ENCODE measurements at regions not wholly inside any gene's neighbourhood (a gene's known extent, or its start where the extent isn't known, plus 50 kb on each side); places are given as distances from the start of the nearest gene placed in this dataset.

DNA sequence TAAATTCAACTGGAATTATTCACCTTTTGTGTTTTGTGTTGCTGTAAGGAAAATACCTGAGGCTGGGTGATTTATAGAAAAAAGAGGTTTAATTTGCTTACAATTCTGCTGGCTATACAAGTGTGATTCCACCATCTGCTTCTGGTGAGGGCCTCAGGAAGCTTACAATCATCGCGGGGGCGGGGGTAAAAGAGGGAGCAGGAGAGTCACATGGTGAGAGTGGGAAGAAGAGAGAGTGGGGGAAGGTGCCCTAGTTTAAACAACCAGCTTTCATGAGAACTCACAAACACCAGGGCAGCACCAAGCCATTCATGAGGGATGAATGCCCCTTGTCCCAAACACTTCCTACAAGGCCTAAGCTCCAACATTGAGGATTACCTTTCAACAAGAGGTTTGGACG is 760.7 kb upstream of the PCDH9 start:
- Histone ChIP-seq H3K4me3 (no peak overlapping the region), H3K27me3 (replicated peaks in 1 of 7) (no peaks in the 10 kb centered on the region), H3K9me3 (peaks cover 0 to 11% (median 0%) of the 10 kb centered on the region in 8 donors), H3K27ac (no peak overlapping the region), H3K36me3 (no peaks in the 10 kb centered on the region), H3K4me1 (no peaks in the 10 kb centered on the region)
- intact Hi-C loops (cut with DNase I; ENCODE audit: low total_unique reads): no loop called here
- 88 to 94% (median 92%) methylated on average over 4 of the region's 4 CpGs for WGBS, 5 donors
- no peak for DNase-seq
- TF ChIP-seq POLR2AphosphoS5 (IDR thresholded peaks at IDR 0.05) (no peak), POLR2A (IDR thresholded peaks at IDR 0.05) (no peak)
- TF ChIP-seq, protein P1, sequence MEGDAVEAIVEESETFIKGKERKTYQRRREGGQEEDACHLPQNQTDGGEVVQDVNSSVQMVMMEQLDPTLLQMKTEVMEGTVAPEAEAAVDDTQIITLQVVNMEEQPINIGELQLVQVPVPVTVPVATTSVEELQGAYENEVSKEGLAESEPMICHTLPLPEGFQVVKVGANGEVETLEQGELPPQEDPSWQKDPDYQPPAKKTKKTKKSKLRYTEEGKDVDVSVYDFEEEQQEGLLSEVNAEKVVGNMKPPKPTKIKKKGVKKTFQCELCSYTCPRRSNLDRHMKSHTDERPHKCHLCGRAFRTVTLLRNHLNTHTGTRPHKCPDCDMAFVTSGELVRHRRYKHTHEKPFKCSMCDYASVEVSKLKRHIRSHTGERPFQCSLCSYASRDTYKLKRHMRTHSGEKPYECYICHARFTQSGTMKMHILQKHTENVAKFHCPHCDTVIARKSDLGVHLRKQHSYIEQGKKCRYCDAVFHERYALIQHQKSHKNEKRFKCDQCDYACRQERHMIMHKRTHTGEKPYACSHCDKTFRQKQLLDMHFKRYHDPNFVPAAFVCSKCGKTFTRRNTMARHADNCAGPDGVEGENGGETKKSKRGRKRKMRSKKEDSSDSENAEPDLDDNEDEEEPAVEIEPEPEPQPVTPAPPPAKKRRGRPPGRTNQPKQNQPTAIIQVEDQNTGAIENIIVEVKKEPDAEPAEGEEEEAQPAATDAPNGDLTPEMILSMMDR (IDR thresholded peaks at IDR 0.05 in 8 of 11, conservative IDR thresholded peaks at IDR 0.05 in 3 of 11): no peak

DNA sequence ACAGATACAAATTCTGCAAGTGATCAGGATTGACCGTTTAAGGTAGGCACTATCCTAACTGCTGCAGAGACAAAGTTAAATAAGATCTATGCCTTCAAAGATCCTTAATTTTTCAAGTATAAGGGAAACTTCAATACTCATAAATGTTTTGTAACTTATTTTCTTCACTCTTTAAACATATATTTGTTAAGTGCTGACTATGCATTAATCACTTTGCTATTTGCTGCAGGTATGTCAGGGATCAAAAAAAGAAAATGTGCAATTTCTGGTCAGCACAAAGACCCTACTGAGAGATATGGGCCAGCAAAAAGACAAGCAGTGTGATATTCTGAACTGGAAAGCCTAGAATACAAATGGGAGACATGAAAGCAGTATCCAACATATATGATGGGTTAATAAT is 756.1 kb upstream of the PCDH9 start:
- DNase-seq: no peak
- 82 to 94% (median 91%) methylated on average over 1 of the region's 1 CpG for WGBS, 5 donors
- Histone ChIP-seq H3K4me3 (no peak overlapping the region), H3K27ac (no peak overlapping the region), H3K27me3 (replicated peaks in 1 of 7) (no peaks in the 10 kb centered on the region), H3K9me3 (peaks cover 0 to 7% (median 0%) of the 10 kb centered on the region in 8 donors), H3K36me3 (no peaks in the 10 kb centered on the region), H3K4me1 (no peaks in the 10 kb centered on the region)
- intact Hi-C loops (cut with DNase I; ENCODE audit: low total_unique reads): no loop called here
- TF ChIP-seq POLR2AphosphoS5 (IDR thresholded peaks at IDR 0.05) (no peak), POLR2A (IDR thresholded peaks at IDR 0.05) (no peak)

DNA sequence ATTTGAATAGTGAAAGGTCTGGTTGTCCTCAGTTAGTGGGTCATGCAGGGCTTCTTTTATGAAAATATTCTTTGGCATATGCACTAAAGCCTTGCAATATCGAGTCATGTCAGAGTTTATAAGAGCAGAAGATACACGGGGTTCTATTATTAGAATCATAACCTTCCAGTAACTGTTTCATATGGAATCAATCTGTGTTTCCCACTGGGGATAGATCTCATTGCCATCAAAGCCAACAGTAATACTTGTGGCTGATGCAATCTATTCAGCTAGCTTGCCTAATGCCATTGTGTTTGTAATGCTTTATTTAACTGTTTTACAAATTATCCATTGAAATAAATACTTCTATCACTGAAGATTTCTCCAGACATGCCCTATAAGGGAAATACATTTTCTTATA is 746.9 kb upstream of the PCDH9 start:
- Histone ChIP-seq H3K36me3 (no peaks in the 10 kb centered on the region), H3K4me1 (no peaks in the 10 kb centered on the region), H3K27me3 (replicated peaks in 1 of 7) (no peaks in the 10 kb centered on the region), H3K9me3 (no peaks in the 10 kb centered on the region), H3K4me3 (no peak overlapping the region), H3K27ac (no peak overlapping the region)
- no peak for DNase-seq
- WGBS, 5 donors: 66 to 83% (median 73%) methylated on average over 2 of the region's 2 CpGs
- intact Hi-C loops (cut with DNase I; ENCODE audit: low total_unique reads): no loop called here
- TF ChIP-seq POLR2AphosphoS5 (IDR thresholded peaks at IDR 0.05) (no peak), POLR2A (IDR thresholded peaks at IDR 0.05) (no peak)
- TF ChIP-seq, protein P1 (IDR thresholded peaks at IDR 0.05 in 8 of 11, conservative IDR thresholded peaks at IDR 0.05 in 3 of 11): no peak

DNA sequence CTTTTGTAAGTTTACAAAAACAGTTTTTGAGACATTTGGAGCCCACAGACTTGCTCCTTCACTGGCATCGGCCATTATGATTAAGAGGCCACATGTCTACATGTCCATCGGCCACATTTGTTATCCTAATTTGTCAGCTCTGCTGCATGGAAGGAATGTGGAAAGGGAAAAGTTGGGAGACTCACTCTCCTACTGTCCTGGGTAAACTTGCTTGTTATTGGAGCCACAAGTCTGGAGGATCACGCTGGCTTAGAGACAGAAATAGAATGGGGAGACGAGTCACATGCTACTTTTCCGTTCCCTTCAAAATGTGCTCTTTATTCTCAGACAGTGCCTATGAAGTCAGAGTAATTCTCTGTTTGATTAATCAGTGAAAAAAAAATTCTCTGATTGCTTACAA is 741.2 kb upstream of the PCDH9 start:
- no peaks in the 10 kb centered on the region for H3K4me1 ChIP-seq
- 80 to 91% (median 86%) methylated on average over 5 of the region's 5 CpGs for WGBS, 5 donors
- intact Hi-C loops (cut with DNase I; ENCODE audit: low total_unique reads): no loop called here
- no peak overlapping the region for H3K27ac ChIP-seq
- no peak for TF ChIP-seq POLR2AphosphoS5 (IDR thresholded peaks at IDR 0.05)
- TF ChIP-seq POLR2A (IDR thresholded peaks at IDR 0.05): no peak
- TF ChIP-seq, protein P1 (IDR thresholded peaks at IDR 0.05 in 8 of 11, conservative IDR thresholded peaks at IDR 0.05 in 3 of 11): no peak
- peaks cover 0 to 6% (median 0%) of the 10 kb centered on the region in 8 donors for H3K9me3 ChIP-seq
- no peaks in the 10 kb centered on the region for H3K27me3 ChIP-seq (replicated peaks in 1 of 7)
- no peak overlapping the region for H3K4me3 ChIP-seq
- DNase-seq: no peak
- no peaks in the 10 kb centered on the region for H3K36me3 ChIP-seq

DNA sequence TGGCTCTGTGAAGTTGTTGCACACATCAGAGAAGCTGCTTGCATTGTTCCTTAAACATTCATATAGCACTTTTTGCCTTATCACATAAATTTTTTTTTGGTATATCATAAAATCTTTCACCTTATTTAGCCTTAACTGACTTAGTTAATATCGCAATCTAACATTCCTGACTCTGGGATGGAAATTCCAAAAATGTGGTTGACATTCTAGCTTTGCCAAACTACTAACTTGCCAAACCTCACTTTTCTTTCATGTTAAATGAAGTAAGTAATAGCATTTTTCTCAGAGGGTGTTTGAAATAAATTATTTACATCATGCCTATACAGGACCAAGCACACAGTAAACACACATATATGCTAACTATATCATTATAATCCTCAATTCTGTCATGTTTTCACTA is 736.9 kb upstream of the PCDH9 start:
- Histone ChIP-seq H3K9me3 (peaks cover 0 to 6% (median 0%) of the 10 kb centered on the region in 8 donors), H3K4me3 (no peak overlapping the region), H3K36me3 (no peaks in the 10 kb centered on the region), H3K27ac (no peak overlapping the region), H3K4me1 (no peaks in the 10 kb centered on the region), H3K27me3 (replicated peaks in 1 of 7) (no peaks in the 10 kb centered on the region)
- 88 to 96% (median 93%) methylated on average over 1 of the region's 1 CpG for WGBS, 5 donors
- no peak for TF ChIP-seq POLR2AphosphoS5 (IDR thresholded peaks at IDR 0.05)
- no peak for TF ChIP-seq POLR2A (IDR thresholded peaks at IDR 0.05)
- TF ChIP-seq, protein P1 (IDR thresholded peaks at IDR 0.05 in 8 of 11, conservative IDR thresholded peaks at IDR 0.05 in 3 of 11): no peak
- intact Hi-C loops (cut with DNase I; ENCODE audit: low total_unique reads): no loop called here
- no peak for DNase-seq

Measured in spleen (tissue), 11 donors.